GM18861 (cell line): ENCODE measurements at regions not wholly inside any gene's neighbourhood (a gene's known extent, or its start where the extent isn't known, plus 50 kb on each side); places are given as distances from the start of the nearest gene placed in this dataset.

Experiments used
- ATAC-seq: cut with Tn5 transposase; IDR thresholded peaks from one replicate; pipeline ENCODE4 v1.9.1; 2021; ENCODE audit not compliant: unreplicated experiment

GRCh38 chr4:184575306-184575705, 73.9 kb downstream of the CASP3 start:
- no peak for ATAC-seq

GRCh38 chr4:184574861-184575260, 74.4 kb downstream of the CASP3 start:
- ATAC-seq: no peak

- no peak for ATAC-seq
These were observed 75.5 kb downstream of the CASP3 start for GRCh38 chr4:184573701-184574100.

GRCh38 chr4:184568770-184569169, 80.5 kb downstream of the CASP3 start:
- no peak for ATAC-seq

GRCh38 chr4:184563621-184564020, 85.6 kb downstream of the CASP3 start:
- ATAC-seq: no peak

GRCh38 chr4:184558996-184559395, 84.6 kb upstream of the IRF2 start:
- ATAC-seq: no peak

GRCh38 chr4:184553891-184554290, 79.5 kb upstream of the IRF2 start:
- no peak for ATAC-seq

- ATAC-seq: no peak
These were observed 76.1 kb upstream of the IRF2 start for GRCh38 chr4:184550476-184550875.

- ATAC-seq: no peak
These were observed 74.4 kb upstream of the IRF2 start for GRCh38 chr4:184548648-184549341.

GRCh38 chr4:184548316-184548647, 73.9 kb upstream of the IRF2 start:
- ATAC-seq: no peak

- no peak for ATAC-seq
These were observed 70.5 kb upstream of the IRF2 start for GRCh38 chr4:184544788-184545409.

GRCh38 chr4:184541907-184542306, 67.6 kb upstream of the IRF2 start:
- no peak for ATAC-seq

GRCh38 chr4:184540307-184540706, 66.0 kb upstream of the IRF2 start:
- ATAC-seq: no peak

GRCh38 chr4:184538023-184538599, 63.8 kb upstream of the IRF2 start:
- ATAC-seq: peak; percentile 37

GRCh38 chr4:184537269-184538022, 63.1 kb upstream of the IRF2 start:
- peak; percentile 41 for ATAC-seq

- ATAC-seq: no peak
These were observed 62.5 kb upstream of the IRF2 start for GRCh38 chr4:184536881-184537248.

GRCh38 chr4:184536065-184536880, 61.9 kb upstream of the IRF2 start:
- no peak for ATAC-seq

GRCh38 chr4:184534511-184535391, 60.4 kb upstream of the IRF2 start:
- ATAC-seq: peak; percentile 58

- ATAC-seq: no peak
These were observed 59.6 kb upstream of the IRF2 start for GRCh38 chr4:184533908-184534307.

- no peak for ATAC-seq
These were observed 56.7 kb upstream of the IRF2 start for GRCh38 chr4:184531008-184531407.
